ENCODE measurements at regions not wholly inside any gene's neighbourhood (a gene's known extent, or its start where the extent isn't known, plus 50 kb on each side); places are given as distances from the start of the nearest gene placed in this dataset.

DNA sequence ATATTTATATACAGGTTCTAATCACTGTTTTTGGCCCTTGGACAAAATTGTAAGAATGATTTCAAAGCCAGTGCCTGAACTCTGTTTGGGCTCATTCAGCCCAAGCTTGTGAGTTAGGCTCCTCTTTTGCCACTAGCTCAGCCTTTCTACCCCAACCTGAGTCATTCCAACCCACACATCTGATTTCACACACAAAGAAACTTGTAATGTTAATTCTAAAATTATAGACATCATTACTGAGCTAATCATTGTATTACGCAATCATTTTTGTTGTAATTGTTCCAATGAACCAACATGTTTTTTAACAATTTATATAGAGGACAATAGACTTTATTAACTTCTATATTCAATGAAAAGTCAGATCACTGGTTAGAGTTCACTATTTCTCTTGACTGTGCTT is 441.1 kb downstream of the ETNK1 start:
- TF ChIP-seq, protein P1, sequence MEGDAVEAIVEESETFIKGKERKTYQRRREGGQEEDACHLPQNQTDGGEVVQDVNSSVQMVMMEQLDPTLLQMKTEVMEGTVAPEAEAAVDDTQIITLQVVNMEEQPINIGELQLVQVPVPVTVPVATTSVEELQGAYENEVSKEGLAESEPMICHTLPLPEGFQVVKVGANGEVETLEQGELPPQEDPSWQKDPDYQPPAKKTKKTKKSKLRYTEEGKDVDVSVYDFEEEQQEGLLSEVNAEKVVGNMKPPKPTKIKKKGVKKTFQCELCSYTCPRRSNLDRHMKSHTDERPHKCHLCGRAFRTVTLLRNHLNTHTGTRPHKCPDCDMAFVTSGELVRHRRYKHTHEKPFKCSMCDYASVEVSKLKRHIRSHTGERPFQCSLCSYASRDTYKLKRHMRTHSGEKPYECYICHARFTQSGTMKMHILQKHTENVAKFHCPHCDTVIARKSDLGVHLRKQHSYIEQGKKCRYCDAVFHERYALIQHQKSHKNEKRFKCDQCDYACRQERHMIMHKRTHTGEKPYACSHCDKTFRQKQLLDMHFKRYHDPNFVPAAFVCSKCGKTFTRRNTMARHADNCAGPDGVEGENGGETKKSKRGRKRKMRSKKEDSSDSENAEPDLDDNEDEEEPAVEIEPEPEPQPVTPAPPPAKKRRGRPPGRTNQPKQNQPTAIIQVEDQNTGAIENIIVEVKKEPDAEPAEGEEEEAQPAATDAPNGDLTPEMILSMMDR (IDR thresholded peaks at IDR 0.05; ENCODE audit: low read depth, low read length) = no peak
- no peak for TF ChIP-seq EZH2phosphoT487 (IDR thresholded peaks at IDR 0.05; ENCODE audit: low read depth)
